ENCODE measurements at regions not wholly inside any gene's neighbourhood (a gene's known extent, or its start where the extent isn't known, plus 50 kb on each side); places are given as distances from the start of the nearest gene placed in this dataset.

- DNase-seq (ENCODE audit: extremely low read depth, low read depth): no peak
Measured at GRCh38 chr3:163939926-163940325, 1138.4 kb downstream of the SI start.

DNA sequence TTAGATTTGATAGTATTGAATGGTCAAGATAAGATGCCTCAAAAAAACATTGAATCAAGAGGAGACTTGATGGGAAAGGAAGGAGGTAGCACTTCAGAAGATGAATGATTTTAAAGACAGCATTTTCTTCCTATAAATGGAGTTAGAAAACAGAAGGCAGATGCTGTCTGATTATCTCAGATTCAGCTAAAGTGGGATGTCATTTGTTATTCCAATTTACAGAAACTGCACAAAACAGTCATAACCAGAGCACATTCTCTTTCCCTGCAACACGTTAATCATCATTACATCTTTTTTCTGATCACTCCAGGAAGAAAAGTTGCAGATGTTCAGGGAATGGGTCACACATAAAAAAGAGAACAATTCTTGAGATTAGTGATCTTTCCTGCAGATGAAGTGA, 1141.8 kb downstream of the SI start:
- TF ChIP-seq, protein P1, sequence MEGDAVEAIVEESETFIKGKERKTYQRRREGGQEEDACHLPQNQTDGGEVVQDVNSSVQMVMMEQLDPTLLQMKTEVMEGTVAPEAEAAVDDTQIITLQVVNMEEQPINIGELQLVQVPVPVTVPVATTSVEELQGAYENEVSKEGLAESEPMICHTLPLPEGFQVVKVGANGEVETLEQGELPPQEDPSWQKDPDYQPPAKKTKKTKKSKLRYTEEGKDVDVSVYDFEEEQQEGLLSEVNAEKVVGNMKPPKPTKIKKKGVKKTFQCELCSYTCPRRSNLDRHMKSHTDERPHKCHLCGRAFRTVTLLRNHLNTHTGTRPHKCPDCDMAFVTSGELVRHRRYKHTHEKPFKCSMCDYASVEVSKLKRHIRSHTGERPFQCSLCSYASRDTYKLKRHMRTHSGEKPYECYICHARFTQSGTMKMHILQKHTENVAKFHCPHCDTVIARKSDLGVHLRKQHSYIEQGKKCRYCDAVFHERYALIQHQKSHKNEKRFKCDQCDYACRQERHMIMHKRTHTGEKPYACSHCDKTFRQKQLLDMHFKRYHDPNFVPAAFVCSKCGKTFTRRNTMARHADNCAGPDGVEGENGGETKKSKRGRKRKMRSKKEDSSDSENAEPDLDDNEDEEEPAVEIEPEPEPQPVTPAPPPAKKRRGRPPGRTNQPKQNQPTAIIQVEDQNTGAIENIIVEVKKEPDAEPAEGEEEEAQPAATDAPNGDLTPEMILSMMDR (IDR thresholded peaks at IDR 0.05; ENCODE audit: low read depth, low read length): no peak
- DNase-seq (ENCODE audit: extremely low read depth, low read depth): no peak

More at GRCh38 chr3:163939926-163940325, 1138.4 kb downstream of the SI start:
- TF ChIP-seq, protein P1 (IDR thresholded peaks at IDR 0.05; ENCODE audit: low read depth, low read length): no peak

DNA sequence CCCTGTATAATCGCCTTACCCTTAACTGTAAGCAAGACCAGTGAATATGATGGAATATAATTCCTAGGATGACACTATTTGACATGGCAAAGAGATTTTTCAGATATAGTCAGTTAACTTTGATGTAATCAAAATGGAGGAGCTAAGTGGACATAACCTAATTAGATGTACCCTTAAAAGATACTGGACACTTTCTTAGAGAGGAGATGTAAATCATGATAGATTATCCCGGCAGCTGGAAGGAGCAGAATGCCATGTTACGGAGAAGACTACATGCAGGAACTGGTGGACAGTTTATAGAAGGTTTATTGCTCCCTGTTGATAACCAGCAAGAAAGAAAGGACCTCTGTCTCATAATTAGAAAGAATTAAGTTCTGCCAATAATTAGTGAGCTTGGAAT, 1142.9 kb downstream of the SI start:
- DNase-seq (ENCODE audit: extremely low read depth, low read depth): no peak
- TF ChIP-seq, protein P1 (IDR thresholded peaks at IDR 0.05; ENCODE audit: low read depth, low read length): no peak

DNA sequence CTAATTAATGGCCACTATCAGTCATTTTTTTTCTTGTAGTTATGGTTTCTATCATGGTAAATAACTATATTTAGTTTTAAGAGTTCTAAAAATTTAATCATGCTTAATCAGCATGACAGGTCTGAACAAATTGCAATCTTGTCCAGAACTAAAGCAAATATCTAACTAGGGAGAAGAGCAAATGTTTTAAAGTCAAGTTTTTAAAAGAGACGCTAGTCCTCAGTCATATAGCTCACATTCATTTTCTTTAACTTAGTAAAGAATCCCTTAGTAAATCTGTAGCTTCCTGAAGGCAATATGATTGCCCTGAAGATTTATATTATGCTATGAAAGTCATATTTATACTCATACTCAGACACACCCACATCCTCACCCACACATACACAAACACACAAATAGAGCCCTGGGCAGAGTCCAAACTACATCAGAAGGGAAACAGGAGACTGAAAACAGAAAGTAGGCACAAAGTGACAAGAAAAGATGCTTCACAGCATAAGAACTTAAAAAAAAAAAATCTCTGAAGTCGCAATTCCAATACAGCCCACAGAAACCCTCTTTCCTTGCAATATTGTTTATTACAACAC, 1149.1 kb downstream of the SI start:
- TF ChIP-seq, protein P1 (IDR thresholded peaks at IDR 0.05; ENCODE audit: low read depth, low read length): no peak

GRCh38 chr3:163927521-163927920, 1150.8 kb downstream of the SI start:
- no peak for DNase-seq (ENCODE audit: extremely low read depth, low read depth)
- TF ChIP-seq, protein P1 (IDR thresholded peaks at IDR 0.05; ENCODE audit: low read depth, low read length): no peak

More for the DNA sequence above, 1149.1 kb downstream of the SI start:
- no peak for DNase-seq (ENCODE audit: extremely low read depth, low read depth)

GRCh38 chr3:163924600-163924999, 1153.7 kb downstream of the SI start:
- no peak for DNase-seq (ENCODE audit: extremely low read depth, low read depth)
- TF ChIP-seq, protein P1 (IDR thresholded peaks at IDR 0.05; ENCODE audit: low read depth, low read length): no peak

DNA sequence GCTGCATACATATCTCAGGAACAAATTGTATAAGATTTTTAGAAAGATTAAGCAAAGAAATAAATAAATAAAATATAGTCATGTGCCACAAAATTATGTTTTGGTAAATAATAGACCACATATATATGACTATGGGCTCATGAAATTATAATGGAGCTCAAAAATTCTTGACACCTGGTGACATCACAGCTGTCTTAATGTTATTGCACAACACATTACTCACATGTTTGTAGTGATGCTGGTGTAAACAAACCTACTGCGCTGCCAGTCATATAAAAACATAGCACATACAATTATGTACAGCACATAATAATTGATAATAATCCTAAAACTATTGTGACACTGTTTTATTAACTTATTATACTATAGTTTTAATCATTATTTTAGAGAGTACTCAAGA, 1159.1 kb downstream of the SI start:
- TF ChIP-seq, protein P1 (IDR thresholded peaks at IDR 0.05; ENCODE audit: low read depth, low read length): no peak
- DNase-seq (ENCODE audit: extremely low read depth, low read depth): no peak

Data from AG09319 (cell line).